SK-N-SH (cell line): ENCODE measurements at regions not wholly inside any gene's neighbourhood (a gene's known extent, or its start where the extent isn't known, plus 50 kb on each side); places are given as distances from the start of the nearest gene placed in this dataset.

ENCODE experiments used
- CTCF ChIA-PET: fragments of 300-600, 350-600 bp; formaldehyde crosslinking; extraction: SDS; loops from one replicate; lab custom pipeline; 2021; lab: Yijun Ruan, JAX
- POLR2A ChIA-PET: fragments of 350-600 bp; sonication (Branson Sonifier 250); formaldehyde crosslinking; extraction: SDS; loops from one replicate; lab custom pipeline; 2020; ENCODE audit warnings: antibody characterized with exemption, inconsistent platforms; lab: Yijun Ruan, JAX
- DNase-seq: peaks from one replicate; pipeline ENCODE4 v3.0.0; 2012
- H2AFZ ChIP-seq: fragments of 200-600 bp; sonication (generic); 2 replicates; pipeline ENCODE4 v1.8.1; 2016; ENCODE audit warnings: antibody characterized with exemption, mild to moderate bottlenecking, low read depth
- H3F3A ChIP-seq: fragments of 200-600 bp; sonication (generic); replicated peaks from 2 replicates; pipeline ENCODE3; 2016; ENCODE audit warnings: antibody characterized with exemption, mild to moderate bottlenecking; ENCODE audit not compliant: insufficient read depth
- H3K27ac ChIP-seq, 2 experiments: fragments of 200-500 bp in 1 of 2; fragments of 200-600 bp in 1 of 2; sonication (Bioruptor generic) in 1 of 2; sonication (generic), shearing (Covaris generic) in 1 of 2; 2 replicates each; pipeline versions ENCODE4 v1.5.1 to v1.6.1; 2014 to 2016; ENCODE audit warnings: low read depth in 2 of 2, inconsistent platforms in 1 of 2, low read length in 1 of 2, mild to moderate bottlenecking in 1 of 2, mixed read lengths in 1 of 2
- H3K27me3 ChIP-seq: fragments of 200-600 bp; sonication (generic), shearing (Covaris generic); 2 replicates; pipeline ENCODE4 v1.6.1; 2016; ENCODE audit warnings: mixed run types; ENCODE audit not compliant: insufficient read depth
- H3K36me3 ChIP-seq, 2 experiments: fragments of 200-500 bp in 1 of 2; fragments of 200-600 bp in 1 of 2; sonication (Bioruptor generic) in 1 of 2; sonication (generic) in 1 of 2; replicated peaks in 1 of 2; 2 replicates each; pipeline versions ENCODE3 to v1.5.1; 2014 to 2016; ENCODE audit warnings: low read length in 1 of 2, mild to moderate bottlenecking in 1 of 2; ENCODE audit not compliant: insufficient read depth in 2 of 2, control insufficient read depth in 1 of 2
- H3K4me1 ChIP-seq, 2 experiments: fragments of 200-500 bp in 1 of 2; fragments of 200-600 bp in 1 of 2; sonication (Bioruptor generic) in 1 of 2; sonication (generic), shearing (Covaris generic) in 1 of 2; 2 replicates each; pipeline versions ENCODE4 v1.5.1 to v1.6.1; 2014 to 2016; ENCODE audit warnings: low read depth in 1 of 2, low read length in 1 of 2, mixed run types in 1 of 2; ENCODE audit not compliant: insufficient read depth in 2 of 2, control insufficient read depth in 1 of 2
- H3K4me2 ChIP-seq: fragments of 200-600 bp; sonication (generic), shearing (Covaris generic); 2 replicates; pipeline ENCODE4 v1.6.1; 2017; ENCODE audit warnings: mixed run types
- H3K4me3 ChIP-seq, 2 experiments: fragments of 200-500 bp in 1 of 2; fragments of 200-600 bp in 1 of 2; sonication (Bioruptor generic) in 1 of 2; sonication (generic), shearing (Covaris generic) in 1 of 2; 2 replicates each; pipeline versions ENCODE4 v1.5.1 to v1.8.1; 2014 to 2016; ENCODE audit warnings: low read depth in 2 of 2, inconsistent platforms in 1 of 2, low read length in 1 of 2, mild to moderate bottlenecking in 1 of 2, mixed read lengths in 1 of 2, moderate library complexity in 1 of 2
- H3K79me2 ChIP-seq: fragments of 200-600 bp; sonication (generic); 2 replicates; pipeline ENCODE4 v1.8.1; 2017; ENCODE audit warnings: mild to moderate bottlenecking; ENCODE audit not compliant: insufficient read depth
- H3K9ac ChIP-seq: fragments of 200-600 bp; sonication (generic); 2 replicates; pipeline ENCODE4 v1.6.1; 2017; ENCODE audit warnings: mixed run types
- H3K9me2 ChIP-seq: fragments of 200-600 bp; sonication (generic); 2 replicates; pipeline ENCODE4 v1.6.1; 2017; ENCODE audit warnings: mixed run types
- H3K9me3 ChIP-seq: fragments of 200-600 bp; sonication (generic); 2 replicates; pipeline ENCODE4 v1.6.1; 2017; ENCODE audit warnings: mixed run types, mild to moderate bottlenecking, moderate library complexity
- H4K20me1 ChIP-seq: fragments of 200-600 bp; sonication (generic); 2 replicates; pipeline ENCODE4 v1.6.1; 2017; ENCODE audit warnings: mild to moderate bottlenecking, mixed run types; ENCODE audit not compliant: insufficient read depth
- ELF1 ChIP-seq: IDR thresholded peaks from 2 replicates; pipeline ENCODE4 v1.4.0; 2012
- EZH2phosphoT487 ChIP-seq: fragments of 200-600 bp; sonication (generic); IDR thresholded peaks from 2 replicates; pipeline ENCODE4 v1.6.1; 2017; ENCODE audit warnings: low read depth, mixed run types, mild to moderate bottlenecking, antibody characterized with exemption, moderate library complexity, borderline replicate concordance
- FOXJ3 ChIP-seq: sonication (generic); formaldehyde crosslinking; IDR thresholded peaks from 2 replicates; pipeline ENCODE4 v1.5.1; 2020; ENCODE audit warnings: mild to moderate bottlenecking, missing genetic modification reagents
- FOXM1 ChIP-seq: IDR thresholded peaks from 2 replicates; pipeline ENCODE4 v1.4.0; 2012; ENCODE audit warnings: low read depth, mild to moderate bottlenecking
- GABPA ChIP-seq: IDR thresholded peaks from 2 replicates; pipeline ENCODE4 v1.4.0; 2012; ENCODE audit warnings: low read depth, mild to moderate bottlenecking
- GATA2 ChIP-seq: sonication (generic); formaldehyde crosslinking; IDR thresholded peaks from 2 replicates; pipeline ENCODE4 v1.5.0; 2020; ENCODE audit warnings: mild to moderate bottlenecking, missing genetic modification reagents
- MEF2A ChIP-seq: IDR thresholded peaks from 2 replicates; pipeline ENCODE4 v1.4.0; 2012; ENCODE audit warnings: low read depth, borderline replicate concordance
- NFIC ChIP-seq: IDR thresholded peaks from 2 replicates; pipeline ENCODE4 v1.4.0; 2012; ENCODE audit warnings: borderline replicate concordance
- NRF1 ChIP-seq: IDR thresholded peaks from 2 replicates; pipeline ENCODE4 v1.6.1; 2012; ENCODE audit warnings: low read depth, mild to moderate bottlenecking, low read length
- POLR2AphosphoS5 ChIP-seq: IDR thresholded peaks from 2 replicates; pipeline ENCODE4 v1.6.1; 2012; ENCODE audit warnings: low read depth, low read length
- RAD21 ChIP-seq: IDR thresholded peaks from 2 replicates; pipeline ENCODE4 v1.6.1; 2012; ENCODE audit warnings: mild to moderate bottlenecking, low read length
- RXRA ChIP-seq: IDR thresholded peaks from 2 replicates; pipeline ENCODE4 v1.4.0; 2012; ENCODE audit warnings: low read depth, mild to moderate bottlenecking, borderline replicate concordance
- TAF1 ChIP-seq: IDR thresholded peaks from 2 replicates; pipeline ENCODE4 v1.6.1; 2012; ENCODE audit warnings: low read depth, mild to moderate bottlenecking, low read length, moderate library complexity, borderline replicate concordance
- TCF12 ChIP-seq: IDR thresholded peaks from 2 replicates; pipeline ENCODE4 v1.4.0; 2012
- WGBS: methylation state at CpG from one replicate; pipeline ENCODE4 v1.1.6; 2017; ENCODE audit warnings: low lambda C conversion rate; 5-methylcytosine and 5-hydroxymethylcytosine counted together
- TF ChIP-seq, protein P1 (sequence below): fragments of 200-600 bp; sonication (generic); IDR thresholded peaks from 2 replicates; pipeline ENCODE4 v1.6.1; 2017; ENCODE audit warnings: antibody characterized with exemption, mild to moderate bottlenecking, moderate library complexity
- TF ChIP-seq, protein P2 (sequence below): IDR thresholded peaks from 2 replicates; pipeline ENCODE4; 2012

GRCh38 chr12:73112035-73112816 lies 840.1 kb downstream of the TRHDE start (continued):
- TF ChIP-seq, protein P1, sequence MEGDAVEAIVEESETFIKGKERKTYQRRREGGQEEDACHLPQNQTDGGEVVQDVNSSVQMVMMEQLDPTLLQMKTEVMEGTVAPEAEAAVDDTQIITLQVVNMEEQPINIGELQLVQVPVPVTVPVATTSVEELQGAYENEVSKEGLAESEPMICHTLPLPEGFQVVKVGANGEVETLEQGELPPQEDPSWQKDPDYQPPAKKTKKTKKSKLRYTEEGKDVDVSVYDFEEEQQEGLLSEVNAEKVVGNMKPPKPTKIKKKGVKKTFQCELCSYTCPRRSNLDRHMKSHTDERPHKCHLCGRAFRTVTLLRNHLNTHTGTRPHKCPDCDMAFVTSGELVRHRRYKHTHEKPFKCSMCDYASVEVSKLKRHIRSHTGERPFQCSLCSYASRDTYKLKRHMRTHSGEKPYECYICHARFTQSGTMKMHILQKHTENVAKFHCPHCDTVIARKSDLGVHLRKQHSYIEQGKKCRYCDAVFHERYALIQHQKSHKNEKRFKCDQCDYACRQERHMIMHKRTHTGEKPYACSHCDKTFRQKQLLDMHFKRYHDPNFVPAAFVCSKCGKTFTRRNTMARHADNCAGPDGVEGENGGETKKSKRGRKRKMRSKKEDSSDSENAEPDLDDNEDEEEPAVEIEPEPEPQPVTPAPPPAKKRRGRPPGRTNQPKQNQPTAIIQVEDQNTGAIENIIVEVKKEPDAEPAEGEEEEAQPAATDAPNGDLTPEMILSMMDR, result no peak
- TF ChIP-seq, protein P2, sequence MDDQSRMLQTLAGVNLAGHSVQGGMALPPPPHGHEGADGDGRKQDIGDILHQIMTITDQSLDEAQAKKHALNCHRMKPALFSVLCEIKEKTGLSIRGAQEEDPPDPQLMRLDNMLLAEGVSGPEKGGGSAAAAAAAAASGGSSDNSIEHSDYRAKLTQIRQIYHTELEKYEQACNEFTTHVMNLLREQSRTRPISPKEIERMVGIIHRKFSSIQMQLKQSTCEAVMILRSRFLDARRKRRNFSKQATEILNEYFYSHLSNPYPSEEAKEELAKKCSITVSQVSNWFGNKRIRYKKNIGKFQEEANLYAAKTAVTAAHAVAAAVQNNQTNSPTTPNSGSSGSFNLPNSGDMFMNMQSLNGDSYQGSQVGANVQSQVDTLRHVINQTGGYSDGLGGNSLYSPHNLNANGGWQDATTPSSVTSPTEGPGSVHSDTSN, result no peak
- TF ChIP-seq POLR2AphosphoS5 (no peak), FOXM1 (no peak)

DNA sequence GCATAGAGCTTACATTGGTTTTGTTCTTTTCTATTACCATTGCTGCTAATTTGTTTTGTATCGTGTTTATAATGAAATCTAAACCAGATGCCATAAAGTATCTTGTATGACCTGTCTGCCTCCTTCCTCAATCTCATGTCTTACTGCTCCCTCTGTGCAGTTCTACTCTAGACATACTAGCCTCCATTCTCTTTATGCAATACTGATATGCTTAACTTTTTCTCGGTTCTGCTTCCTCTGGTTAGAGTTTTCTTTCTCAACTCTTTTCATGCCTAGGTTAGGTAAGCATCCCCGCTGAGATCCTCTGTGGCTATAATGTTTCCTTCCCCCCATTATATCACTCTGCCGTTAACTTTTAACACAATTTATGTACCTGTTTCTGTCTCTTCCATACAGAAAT lies 852.3 kb downstream of the TRHDE start:
- CTCF ChIA-PET, result interaction anchor here (0.5 kb wide), 1 partner anchor 62 kb away, joined by 3 read pairs; no protein-coding TSS in a partner anchor
- Histone ChIP-seq H3K27ac (no peak overlapping the region), H4K20me1 (no peaks in the 10 kb centered on the region), H3K4me2 (no peak overlapping the region), H2AFZ (no peak overlapping the region), H3K4me1 (no peaks in the 10 kb centered on the region), H3K4me3 (no peak overlapping the region), H3K9ac (no peak overlapping the region), H3K9me3 (no peaks in the 10 kb centered on the region), H3K36me3 (no peaks in the 10 kb centered on the region), H3F3A (no peaks in the 10 kb centered on the region), H3K27me3 (no peaks in the 10 kb centered on the region), H3K9me2 (0 out of 2 replicates have a peak, but pooled peaks cover 3% of the 10 kb centered on the region), H3K79me2 (no peaks in the 10 kb centered on the region)
- POLR2A ChIA-PET, result no interaction called here
- DNase-seq, result no peak
- WGBS, result 30% methylated on average over 4 of the region's 4 CpGs
- TF ChIP-seq GATA2 (CRISPR knock-in tag) (no peak), FOXJ3 (CRISPR knock-in tag) (no peak), NRF1 (no peak), MEF2A (no peak), POLR2AphosphoS5 (no peak), NFIC (no peak), TAF1 (no peak), ELF1 (no peak), RAD21 (no peak), RXRA (no peak), GABPA (no peak), EZH2phosphoT487 (no peak), TCF12 (no peak)
- TF ChIP-seq, protein P2, result no peak
